H9 (cell line): ENCODE measurements at regions not wholly inside any gene's neighbourhood (a gene's known extent, or its start where the extent isn't known, plus 50 kb on each side); places are given as distances from the start of the nearest gene placed in this dataset.

Experiments used
- DNase-seq: peaks from one replicate; pipeline ENCODE4 v3.0.0-alpha.2; 2017
- H2AFZ ChIP-seq: one replicate; pipeline ENCODE4 v1.6.1; 2013; ENCODE audit warnings: mild to moderate bottlenecking, low read length, control low read depth, moderate library complexity
- H2AK5ac ChIP-seq: 2 replicates; pipeline ENCODE4 v1.6.1; 2013; ENCODE audit warnings: low read length, control low read depth, mixed read lengths; ENCODE audit not compliant: insufficient read length
- H2BK120ac ChIP-seq: one replicate; pipeline ENCODE4 v1.6.1; 2013; ENCODE audit warnings: low read depth, mild to moderate bottlenecking, low read length, control low read depth, inconsistent platforms; ENCODE audit not compliant: poor library complexity, severe bottlenecking
- H2BK12ac ChIP-seq: 2 replicates; pipeline ENCODE4 v1.6.1; 2013; ENCODE audit warnings: low read length, control low read depth, mixed read lengths, low read depth; ENCODE audit not compliant: insufficient read length
- H2BK15ac ChIP-seq: 2 replicates; pipeline ENCODE4 v1.6.1; 2013; ENCODE audit warnings: low read depth, low read length, control low read depth
- H2BK20ac ChIP-seq: one replicate; pipeline ENCODE4 v1.6.1; 2013; ENCODE audit warnings: low read depth, mild to moderate bottlenecking, low read length, control low read depth, inconsistent platforms; ENCODE audit not compliant: poor library complexity, severe bottlenecking
- H2BK5ac ChIP-seq: 2 replicates; pipeline ENCODE4 v1.6.1; 2013; ENCODE audit warnings: low read length, control low read depth, mixed read lengths; ENCODE audit not compliant: insufficient read length
- H3K14ac ChIP-seq: 2 replicates; pipeline ENCODE4 v1.6.1; 2013; ENCODE audit warnings: low read length, control low read depth; ENCODE audit not compliant: insufficient read depth
- H3K18ac ChIP-seq: 2 replicates; pipeline ENCODE4 v1.6.1; 2013; ENCODE audit warnings: low read depth, mild to moderate bottlenecking, mixed read lengths, low read length, control low read depth; ENCODE audit not compliant: insufficient read length
- H3K23ac ChIP-seq: 2 replicates; pipeline ENCODE4 v1.6.1; 2013; ENCODE audit warnings: low read length, control low read depth, mixed read lengths, low read depth; ENCODE audit not compliant: insufficient read length
- H3K23me2 ChIP-seq: 2 replicates; pipeline ENCODE4 v1.6.1; 2013; ENCODE audit warnings: low read depth, mild to moderate bottlenecking, mixed read lengths, low read length, control low read depth; ENCODE audit not compliant: insufficient read length, poor library complexity, severe bottlenecking
- H3K27ac ChIP-seq: 2 replicates; pipeline ENCODE4 v1.5.1; 2013; ENCODE audit warnings: low read length, control low read depth, mixed read lengths, low read depth; ENCODE audit not compliant: insufficient read length
- H3K27me3 ChIP-seq: 2 replicates; pipeline ENCODE4 v1.6.1; 2013; ENCODE audit warnings: low read length, control low read depth, inconsistent platforms; ENCODE audit not compliant: insufficient read depth
- H3K4ac ChIP-seq: 2 replicates; pipeline ENCODE4 v1.6.1; 2013; ENCODE audit warnings: low read depth, mild to moderate bottlenecking, control low read depth, inconsistent platforms, low read length, moderate library complexity
- H3K4me1 ChIP-seq: 2 replicates; pipeline ENCODE4 v1.6.1; 2013; ENCODE audit warnings: low read length, control low read depth, inconsistent platforms; ENCODE audit not compliant: insufficient read depth
- H3K4me2 ChIP-seq: 2 replicates; pipeline ENCODE4 v1.6.1; 2013; ENCODE audit warnings: low read length, control low read depth, mixed read lengths; ENCODE audit not compliant: insufficient read length, insufficient read depth
- H3K56ac ChIP-seq: 2 replicates; pipeline ENCODE4 v1.6.1; 2013; ENCODE audit warnings: low read depth, mild to moderate bottlenecking, mixed read lengths, low read length, control low read depth; ENCODE audit not compliant: insufficient read length
- H3K79me1 ChIP-seq: 2 replicates; pipeline ENCODE4 v1.6.1; 2013; ENCODE audit warnings: low read depth, mild to moderate bottlenecking, moderate library complexity, low read length, control low read depth, inconsistent platforms; ENCODE audit not compliant: insufficient read depth, poor library complexity, severe bottlenecking
- H3K79me2 ChIP-seq: 2 replicates; pipeline ENCODE4 v1.6.1; 2013; ENCODE audit warnings: low read length, control low read depth, inconsistent platforms; ENCODE audit not compliant: insufficient read depth
- H3K9ac ChIP-seq: 2 replicates; pipeline ENCODE4 v1.6.1; 2013; ENCODE audit warnings: low read length, control low read depth, mixed read lengths; ENCODE audit not compliant: insufficient read length; ENCODE audit errors: extremely low read depth
- H3K9me3 ChIP-seq: one replicate; pipeline ENCODE4 v1.6.1; 2013; ENCODE audit warnings: low read depth, low read length, inconsistent platforms; ENCODE audit not compliant: control insufficient read depth
- H3T11ph ChIP-seq: one replicate; pipeline ENCODE4 v1.6.1; 2013; ENCODE audit warnings: mild to moderate bottlenecking, low read length, control low read depth, inconsistent platforms
- H4K20me1 ChIP-seq: one replicate; pipeline ENCODE4 v1.6.1; 2013; ENCODE audit not compliant: control insufficient read depth, insufficient read length, insufficient read depth
- H4K5ac ChIP-seq: 2 replicates; pipeline ENCODE4 v1.6.1; 2013; ENCODE audit warnings: low read depth, mild to moderate bottlenecking, mixed read lengths, low read length, control low read depth; ENCODE audit not compliant: insufficient read length
- H4K8ac ChIP-seq: replicated peaks from 2 replicates; pipeline ENCODE4 v1.6.1; 2013; ENCODE audit warnings: low read length, control low read depth, mixed read lengths, low read depth; ENCODE audit not compliant: insufficient read length
- H4K91ac ChIP-seq: 2 replicates; pipeline ENCODE4 v1.6.1; 2013; ENCODE audit warnings: low read depth, mild to moderate bottlenecking, moderate library complexity, mixed read lengths, low read length, control low read depth; ENCODE audit not compliant: insufficient read length
- H3K27ac Mint-ChIP-seq, 3 experiments: 2 replicates in 2 of 3; 3 replicates in 1 of 3; pipeline ENCODE4 v1.8.0; 2020 to 2021; ENCODE audit warnings: mixed read lengths in 3 of 3, mild to moderate bottlenecking in 1 of 3, moderate library complexity in 1 of 3
- H3K27me3 Mint-ChIP-seq: 2 replicates; pipeline ENCODE4 v1.8.0; 2021; ENCODE audit warnings: low read depth, mild to moderate bottlenecking, moderate library complexity, mixed read lengths
- H3K36me3 Mint-ChIP-seq, 3 experiments: 2 replicates in 2 of 3; 3 replicates in 1 of 3; pipeline ENCODE4 v1.8.0; 2020 to 2021; ENCODE audit warnings: low read depth in 3 of 3, mixed read lengths in 3 of 3; ENCODE audit not compliant: insufficient read depth in 1 of 3
- H3K4me1 Mint-ChIP-seq, 2 experiments: 2 replicates each; pipeline ENCODE4 v1.8.0; 2020; ENCODE audit warnings: mixed read lengths in 2 of 2
- H3K4me3 Mint-ChIP-seq, 2 experiments: 2 replicates in 1 of 2; 3 replicates in 1 of 2; pipeline ENCODE4 v1.8.0; 2020 to 2021; ENCODE audit warnings: mild to moderate bottlenecking in 2 of 2, mixed read lengths in 2 of 2, moderate library complexity in 1 of 2
- H3K9me3 Mint-ChIP-seq, 2 experiments: 2 replicates in 1 of 2; 3 replicates in 1 of 2; pipeline ENCODE4 v1.8.0; 2020; ENCODE audit warnings: mild to moderate bottlenecking in 2 of 2, mixed read lengths in 2 of 2, moderate library complexity in 1 of 2
- CTCF ChIP-seq: fragments of 200-600 bp; sonication (generic); conservative IDR thresholded peaks from 3 replicates; pipeline ENCODE4 v1.8.0; 2021; ENCODE audit warnings: antibody characterized with exemption, mild to moderate bottlenecking
- WGBS: extraction: QIAGEN DNeasy Blood & Tissue Kit; methylation state at CpG from one replicate; pipeline ENCODE4 v1.1.7; 2013; ENCODE audit warnings: missing lambda C conversion rate, low lambda C conversion rate, mixed read lengths; ENCODE audit not compliant: insufficient read length; ENCODE audit errors: extremely low coverage; 5-methylcytosine and 5-hydroxymethylcytosine counted together

GRCh38 chr16:72244853-72245252 is 72.9 kb upstream of the PMFBP1 start:
- H2BK5ac ChIP-seq, result no peak overlapping the region
- H3K23ac ChIP-seq, result no peak overlapping the region
- H3K27me3 Mint-ChIP-seq, result no peaks in the 10 kb centered on the region
- no peak overlapping the region for H3K4me2 ChIP-seq
- no peak overlapping the region for H2BK20ac ChIP-seq
- H3K9me3 ChIP-seq, result no peaks in the 10 kb centered on the region
- H3K18ac ChIP-seq, result no peak overlapping the region
- H2BK12ac ChIP-seq, result no peak overlapping the region
- H3K4me1 Mint-ChIP-seq, result peaks cover 5% of the 10 kb centered on the region in 2 experiments; a peak in 3 of 4 replicates
- TF ChIP-seq CTCF, result peak; percentile 42
- H3T11ph ChIP-seq, result no peak overlapping the region
- no peak overlapping the region for H2BK15ac ChIP-seq
- H4K8ac ChIP-seq, result no peak overlapping the region
- no peak overlapping the region for H3K14ac ChIP-seq
- no peak overlapping the region for H2AK5ac ChIP-seq
- H4K91ac ChIP-seq, result no peak overlapping the region
- no peaks in the 10 kb centered on the region for H3K4me1 ChIP-seq
- no peak overlapping the region for H3K27ac Mint-ChIP-seq
- WGBS, result no CpG with 5 or more reads among the region's 5 CpGs
- H4K20me1 ChIP-seq, result no peaks in the 10 kb centered on the region
- H3K4me3 Mint-ChIP-seq, result no peak overlapping the region
- no peaks in the 10 kb centered on the region for H3K23me2 ChIP-seq
- H2BK120ac ChIP-seq, result no peak overlapping the region
- DNase-seq, result no peak
- H3K36me3 Mint-ChIP-seq, result no peaks in the 10 kb centered on the region
- H3K4ac ChIP-seq, result no peak overlapping the region
- no peak overlapping the region for H2AFZ ChIP-seq
- H3K79me2 ChIP-seq, result no peaks in the 10 kb centered on the region
- H3K27ac ChIP-seq, result no peak overlapping the region
- no peaks in the 10 kb centered on the region for H3K79me1 ChIP-seq
- H3K9me3 Mint-ChIP-seq, result no peaks in the 10 kb centered on the region
- H3K9ac ChIP-seq, result no peak overlapping the region
- no peak overlapping the region for H3K56ac ChIP-seq
- no peak overlapping the region for H4K5ac ChIP-seq
- H3K27me3 ChIP-seq, result no peaks in the 10 kb centered on the region
